Fibroblast of skin of scalp (primary cell): ENCODE measurements at regions not wholly inside any gene's neighbourhood (a gene's known extent, or its start where the extent isn't known, plus 50 kb on each side); places are given as distances from the start of the nearest gene placed in this dataset.

Source experiments
- DNase-seq: peaks from one replicate; pipeline ENCODE4 v3.0.0-alpha.2; 2013

- DNase-seq = no peak
Observed at GRCh38 chr10:128471151-128471550, 344.9 kb upstream of the MKI67 start.

GRCh38 chr10:128472196-128472595, 346.0 kb upstream of the MKI67 start:
- no peak for DNase-seq

- no peak for DNase-seq
Observed at GRCh38 chr10:128473396-128473795, 347.2 kb upstream of the MKI67 start.

- no peak for DNase-seq
Observed at GRCh38 chr10:128473911-128474310, 347.7 kb upstream of the MKI67 start.

GRCh38 chr10:128474571-128474970, 348.3 kb upstream of the MKI67 start:
- no peak for DNase-seq

GRCh38 chr10:128475686-128476367, 349.6 kb upstream of the MKI67 start:
- DNase-seq = no peak

- no peak for DNase-seq
Observed at GRCh38 chr10:128476368-128476725, 350.1 kb upstream of the MKI67 start.

GRCh38 chr10:128476845-128477244, 350.6 kb upstream of the MKI67 start:
- DNase-seq = no peak

GRCh38 chr10:128480601-128481000, 354.4 kb upstream of the MKI67 start:
- DNase-seq = no peak

- DNase-seq = no peak
Observed at GRCh38 chr10:128481152-128481840, 355.1 kb upstream of the MKI67 start.

GRCh38 chr10:128482052-128482451, 355.8 kb upstream of the MKI67 start:
- no peak for DNase-seq

- DNase-seq = no peak
Observed at GRCh38 chr10:128483216-128483615, 357.0 kb upstream of the MKI67 start.

- DNase-seq = no peak
Observed at GRCh38 chr10:128484041-128484440, 357.8 kb upstream of the MKI67 start.

- no peak for DNase-seq
Observed at GRCh38 chr10:128485701-128486235, 359.5 kb upstream of the MKI67 start.

GRCh38 chr10:128487517-128487916, 361.3 kb upstream of the MKI67 start:
- DNase-seq = no peak

- DNase-seq = no peak
Observed at GRCh38 chr10:128489324-128490247, 363.4 kb upstream of the MKI67 start.

- no peak for DNase-seq
Observed at GRCh38 chr10:128491686-128492085, 365.5 kb upstream of the MKI67 start.

GRCh38 chr10:128493811-128494210, 367.6 kb upstream of the MKI67 start:
- no peak for DNase-seq

GRCh38 chr10:128494665-128495064, 368.4 kb upstream of the MKI67 start:
- DNase-seq = no peak

- DNase-seq = no peak
Observed at GRCh38 chr10:128497660-128498377, 371.6 kb upstream of the MKI67 start.

- DNase-seq = no peak
Observed at GRCh38 chr10:128498378-128498730, 372.1 kb upstream of the MKI67 start.

- DNase-seq = no peak
Observed at GRCh38 chr10:128498746-128499145, 372.5 kb upstream of the MKI67 start.

- DNase-seq = no peak
Observed at GRCh38 chr10:128499486-128499885, 373.3 kb upstream of the MKI67 start.
